ENCODE measurements at regions not wholly inside any gene's neighbourhood (a gene's known extent, or its start where the extent isn't known, plus 50 kb on each side); places are given as distances from the start of the nearest gene placed in this dataset.

GRCh38 chr6:122339661-122340060, 59.8 kb upstream of the HSF2 start:
- no peaks in the 10 kb centered on the region for H3K4me1 ChIP-seq (ENCODE audit: insufficient read depth, low read length)
- H3K9me3 ChIP-seq (ENCODE audit: low read length) = no peaks in the 10 kb centered on the region
- no peak overlapping the region for H3K4me2 ChIP-seq (ENCODE audit: low read depth, low read length)
- CTCF ChIA-PET (ENCODE audit: low intra/inter-chr PET ratio, low total read pairs) = no interaction called here
- POLR2A ChIA-PET = no interaction called here
- WGBS (ENCODE audit: low lambda C conversion rate) = 1% methylated on average over 2 of the region's 2 CpGs
- no peak overlapping the region for H3K27ac ChIP-seq (ENCODE audit: extremely low read length, insufficient read depth, low read length)
- no peaks in the 10 kb centered on the region for H3K36me3 ChIP-seq (replicated peaks in 1 of 2; ENCODE audit: control insufficient read depth in 1 of 2, insufficient read depth in 2 of 2, low read length in 2 of 2)
- DNase-seq (ENCODE audit: low spot score) (no peak), FAIRE-seq (no peak), ATAC-seq (no peak)
- H3K27me3 ChIP-seq (ENCODE audit: control insufficient read depth in 1 of 2, insufficient read depth in 2 of 2, low read length in 2 of 2) = no peaks in the 10 kb centered on the region
- in situ Hi-C loops (cut with HindIII; ENCODE audit: extremely low pct_ligation_motif_present, low pct_unique_long_range_greater_than_20kb) (no loop called here), intact Hi-C loops (cut with micrococcal nuclease; ENCODE audit: unreplicated experiment) (no loop called here)
- TF ChIP-seq KAT2B (IDR thresholded peaks at IDR 0.05; ENCODE audit: borderline replicate concordance, low read depth, low read length) (no peak), ZBTB3 (CRISPR knock-in tag; IDR thresholded peaks at IDR 0.05; ENCODE audit: borderline replicate concordance, low read depth) (no peak), TEAD2 (CRISPR knock-in tag; IDR thresholded peaks at IDR 0.05) (no peak), ELF3 (CRISPR knock-in tag; IDR thresholded peaks at IDR 0.05) (no peak), ZBTB46 (CRISPR knock-in tag; IDR thresholded peaks at IDR 0.05; ENCODE audit: borderline replicate concordance) (no peak), ZNF253 (CRISPR knock-in tag; IDR thresholded peaks at IDR 0.05; ENCODE audit: borderline replicate concordance) (no peak), ZNF589 (CRISPR knock-in tag; conservative IDR thresholded peaks at IDR 0.05) (no peak), FOXA3 (CRISPR knock-in tag; IDR thresholded peaks at IDR 0.05) (no peak), IKZF5 (CRISPR knock-in tag; IDR thresholded peaks at IDR 0.05) (no peak), NFE2L2 (IDR thresholded peaks at IDR 0.05; ENCODE audit: low read length) (no peak), ZNF704 (CRISPR knock-in tag; IDR thresholded peaks at IDR 0.05; ENCODE audit: borderline replicate concordance) (no peak), ZFP41 (CRISPR knock-in tag; IDR thresholded peaks at IDR 0.05; ENCODE audit: borderline replicate concordance) (no peak), TOE1 (CRISPR knock-in tag; IDR thresholded peaks at IDR 0.05) (no peak), CHD4 (IDR thresholded peaks at IDR 0.05; ENCODE audit: borderline replicate concordance, low read length) (no peak), TMF1 (CRISPR knock-in tag; IDR thresholded peaks at IDR 0.05; ENCODE audit: low read depth) (no peak)
- no peak overlapping the region for H2AFZ ChIP-seq (ENCODE audit: low read length)
- no TSS peak for BruUV-seq (replicated peaks)
- H3K9ac ChIP-seq (ENCODE audit: insufficient read depth, low read depth, low read length) = no peak overlapping the region
- H3K79me2 ChIP-seq (ENCODE audit: insufficient read depth, low read length) = no peaks in the 10 kb centered on the region
- no peak overlapping the region for H3K4me3 ChIP-seq (replicated peaks in 1 of 3; ENCODE audit: insufficient read depth in 1 of 3, low read depth in 2 of 3, low read length in 3 of 3)
- H4K20me1 ChIP-seq (ENCODE audit: insufficient read depth, low read length) = no peaks in the 10 kb centered on the region
